HepG2 (cell line): ENCODE measurements at regions not wholly inside any gene's neighbourhood (a gene's known extent, or its start where the extent isn't known, plus 50 kb on each side); places are given as distances from the start of the nearest gene placed in this dataset.
A peak's percentile ranks its signal among the peaks of the same experiment; 100 is the strongest.

Experiments
- ATF2 ChIP-seq: sonication (generic); formaldehyde crosslinking; IDR thresholded peaks from 2 replicates; pipeline ENCODE4 v1.4.0; 2020; ENCODE audit warnings: missing genetic modification reagents
- FOSL2 ChIP-seq: sonication (generic); formaldehyde crosslinking; IDR thresholded peaks from 2 replicates; pipeline ENCODE4 v1.4.0; 2020; ENCODE audit warnings: missing genetic modification reagents
- GPN1 ChIP-seq: sonication (generic); formaldehyde crosslinking; IDR thresholded peaks from 2 replicates; pipeline ENCODE4 v1.5.1; 2020; ENCODE audit warnings: missing genetic modification reagents, borderline replicate concordance
- HNF4G ChIP-seq, 2 experiments: sonication (generic) in 1 of 2; formaldehyde crosslinking in 1 of 2; IDR thresholded peaks; 2 replicates each; pipeline versions ENCODE4 v1.4.0 to v1.6.1; 2011 to 2020; ENCODE audit warnings: borderline replicate concordance in 2 of 2, low read depth in 2 of 2, mild to moderate bottlenecking in 2 of 2, low read length in 1 of 2, missing genetic modification reagents in 1 of 2, moderate library complexity in 1 of 2
- HOXA5 ChIP-seq: sonication (generic); formaldehyde crosslinking; IDR thresholded peaks from 2 replicates; pipeline ENCODE4 v1.4.0; 2020; ENCODE audit warnings: missing genetic modification reagents
- MLLT10 ChIP-seq: sonication (generic); formaldehyde crosslinking; IDR thresholded peaks from 2 replicates; pipeline ENCODE4 v1.4.0; 2020; ENCODE audit warnings: missing genetic modification reagents
- MNT ChIP-seq: fragments of 450-650 bp; IDR thresholded peaks from 2 replicates; pipeline ENCODE4 v1.6.1; 2016
- NCOR1 ChIP-seq: fragments of 200-600 bp; sonication (generic); IDR thresholded peaks from 2 replicates; pipeline ENCODE4 v1.7.0; 2017; ENCODE audit warnings: antibody characterized with exemption, low read length, borderline replicate concordance
- SNAPC4 ChIP-seq: sonication (generic); formaldehyde crosslinking; IDR thresholded peaks from 2 replicates; pipeline ENCODE4 v1.4.0; 2020; ENCODE audit warnings: mild to moderate bottlenecking, missing genetic modification reagents
- SSRP1 ChIP-seq: IDR thresholded peaks from 2 replicates; pipeline ENCODE4 v1.6.1; 2016; ENCODE audit warnings: control low read depth
- TEAD3 ChIP-seq: optimal IDR thresholded peaks from 2 replicates; pipeline ENCODE3; 2016; ENCODE audit warnings: borderline replicate concordance
- U2AF1 ChIP-seq: fragments of 200-400 bp; formaldehyde crosslinking; optimal IDR thresholded peaks from 2 replicates; pipeline ENCODE3; 2017; ENCODE audit warnings: mild to moderate bottlenecking, low read depth, low read length
- ZFP90 ChIP-seq: sonication (generic); formaldehyde crosslinking; IDR thresholded peaks from 2 replicates; pipeline ENCODE4 v1.8.0; 2022; ENCODE audit warnings: missing genetic modification reagents, mild to moderate bottlenecking, inconsistent platforms, borderline replicate concordance
- ZNF12 ChIP-seq: sonication (generic); formaldehyde crosslinking; IDR thresholded peaks from 2 replicates; pipeline ENCODE4 v1.5.0; 2020; ENCODE audit warnings: missing genetic modification reagents
- ZNF574 ChIP-seq: sonication (generic); formaldehyde crosslinking; IDR thresholded peaks from 2 replicates; pipeline ENCODE4 v1.4.0; 2020; ENCODE audit warnings: missing genetic modification reagents
- ZNF704 ChIP-seq: sonication (generic); formaldehyde crosslinking; IDR thresholded peaks from 2 replicates; pipeline ENCODE4 v1.8.1; 2023; ENCODE audit warnings: mild to moderate bottlenecking, inconsistent platforms, moderate library complexity, missing genetic modification reagents, borderline replicate concordance
- ZNF709 ChIP-seq: sonication (generic); formaldehyde crosslinking; IDR thresholded peaks from 2 replicates; pipeline ENCODE4 v1.5.0; 2020; ENCODE audit warnings: mild to moderate bottlenecking, missing genetic modification reagents
- ZNF792 ChIP-seq: IDR thresholded peaks from 2 replicates; pipeline ENCODE4 v1.6.1; 2016

- peak; percentile 82 for TF ChIP-seq ATF2 (CRISPR knock-in tag)
- no peak for TF ChIP-seq MNT
- no peak for TF ChIP-seq SSRP1
- peak; percentile 99 for TF ChIP-seq TEAD3 (CRISPR knock-in tag)
- 0 out of 2 replicates have a peak, but pooled peaks have one; percentile 64 for TF ChIP-seq ZFP90 (CRISPR knock-in tag)
- TF ChIP-seq FOSL2 (CRISPR knock-in tag) = peak; percentile 82
- peak; percentile 89; the same call in 1 of the 2 replicates for TF ChIP-seq NCOR1
- peak; percentile 83 for TF ChIP-seq ZNF574
- peak; percentile 59; the same call in 1 of the 2 replicates for TF ChIP-seq HOXA5 (CRISPR knock-in tag)
- no peak for TF ChIP-seq SNAPC4
- peak; percentile 32; the same call in 1 of the 2 replicates for TF ChIP-seq ZNF709
- no peak for TF ChIP-seq MLLT10 (CRISPR knock-in tag)
- no peak for TF ChIP-seq U2AF1
- peak; percentile 87 for TF ChIP-seq ZNF792
- peak; percentile 83 for TF ChIP-seq ZNF12 (CRISPR knock-in tag)
- TF ChIP-seq GPN1 (CRISPR knock-in tag) = no peak
- peak; percentile 97 for TF ChIP-seq HNF4G (IDR thresholded peaks at IDR 0.05; ENCODE audit: borderline replicate concordance, low read depth, low read length)
- TF ChIP-seq HNF4G (CRISPR knock-in tag; IDR thresholded peaks at IDR 0.05; ENCODE audit: borderline replicate concordance, low read depth) = peak; percentile 93
- no peak for TF ChIP-seq ZNF704
These were observed 93.5 kb upstream of the SLC25A13 start (continued) for GRCh38 chr7:96415293-96415940.
